SHP77 (cell line): ENCODE measurements at regions not wholly inside any gene's neighbourhood (a gene's known extent, or its start where the extent isn't known, plus 50 kb on each side); places are given as distances from the start of the nearest gene placed in this dataset.

Source experiments
- DNase-seq, 2 experiments: peaks; one replicate each; lab custom pipeline; 2025; lab: John Stamatoyannopoulos, UW

DNA sequence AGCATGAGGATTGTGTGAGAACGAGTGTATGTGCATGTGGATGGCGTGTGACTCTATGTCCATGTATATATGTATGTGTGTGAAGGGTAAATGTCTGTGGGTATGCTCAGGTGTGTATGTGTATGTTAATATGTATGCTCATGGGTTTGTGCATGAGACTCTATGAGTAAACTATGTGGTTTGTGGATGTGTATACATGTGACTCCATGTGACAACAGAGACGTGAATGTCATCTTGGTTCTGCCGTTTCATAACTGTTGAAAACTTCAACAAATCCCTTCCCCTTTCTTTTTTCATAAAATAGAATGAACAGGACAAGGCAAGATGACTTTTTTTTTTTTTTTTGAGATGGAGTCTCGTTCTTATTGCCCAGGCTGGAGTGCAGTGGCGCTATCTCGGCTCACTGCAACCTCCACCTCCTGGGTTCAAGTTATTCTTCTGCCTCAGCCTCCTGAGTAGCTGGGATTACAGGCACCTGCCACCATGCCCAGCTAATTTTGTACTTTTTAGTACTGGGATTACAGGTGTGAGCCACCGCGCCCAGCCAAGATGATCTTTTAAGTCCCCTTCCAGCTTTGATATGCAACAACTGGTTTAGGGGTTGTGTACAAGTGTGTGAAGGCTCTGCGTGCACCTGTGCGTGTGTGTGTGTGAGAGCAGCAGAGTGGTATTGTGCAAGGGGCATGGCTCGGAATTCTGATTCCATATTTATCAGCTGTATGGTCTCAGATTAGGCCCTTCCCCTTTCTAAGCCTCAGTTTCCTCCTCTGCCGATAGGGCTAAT lies 106.3 kb downstream of the EBNA1BP2 start:
- no peak for DNase-seq

DNA sequence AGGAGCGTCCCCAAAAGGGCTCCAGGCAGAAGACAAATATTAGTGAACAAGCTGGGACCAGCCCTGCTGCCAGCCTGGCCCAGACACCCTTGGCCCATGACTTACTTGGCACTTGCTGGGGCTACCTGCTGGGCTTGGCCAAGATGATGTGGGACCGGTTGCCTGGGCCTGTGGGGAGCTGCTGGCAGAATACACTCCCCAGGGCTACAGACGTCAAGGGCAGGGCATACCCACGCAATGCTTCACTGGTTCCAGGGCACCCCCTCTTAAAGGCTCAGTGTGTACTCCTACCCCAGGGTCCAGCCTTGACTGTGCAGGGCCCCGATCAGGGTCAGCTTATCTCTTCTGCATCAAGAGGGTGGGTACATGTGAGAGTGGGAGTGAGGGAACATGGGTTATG lies 106.5 kb upstream of the SLC2A1 start:
- no peak for DNase-seq

DNA sequence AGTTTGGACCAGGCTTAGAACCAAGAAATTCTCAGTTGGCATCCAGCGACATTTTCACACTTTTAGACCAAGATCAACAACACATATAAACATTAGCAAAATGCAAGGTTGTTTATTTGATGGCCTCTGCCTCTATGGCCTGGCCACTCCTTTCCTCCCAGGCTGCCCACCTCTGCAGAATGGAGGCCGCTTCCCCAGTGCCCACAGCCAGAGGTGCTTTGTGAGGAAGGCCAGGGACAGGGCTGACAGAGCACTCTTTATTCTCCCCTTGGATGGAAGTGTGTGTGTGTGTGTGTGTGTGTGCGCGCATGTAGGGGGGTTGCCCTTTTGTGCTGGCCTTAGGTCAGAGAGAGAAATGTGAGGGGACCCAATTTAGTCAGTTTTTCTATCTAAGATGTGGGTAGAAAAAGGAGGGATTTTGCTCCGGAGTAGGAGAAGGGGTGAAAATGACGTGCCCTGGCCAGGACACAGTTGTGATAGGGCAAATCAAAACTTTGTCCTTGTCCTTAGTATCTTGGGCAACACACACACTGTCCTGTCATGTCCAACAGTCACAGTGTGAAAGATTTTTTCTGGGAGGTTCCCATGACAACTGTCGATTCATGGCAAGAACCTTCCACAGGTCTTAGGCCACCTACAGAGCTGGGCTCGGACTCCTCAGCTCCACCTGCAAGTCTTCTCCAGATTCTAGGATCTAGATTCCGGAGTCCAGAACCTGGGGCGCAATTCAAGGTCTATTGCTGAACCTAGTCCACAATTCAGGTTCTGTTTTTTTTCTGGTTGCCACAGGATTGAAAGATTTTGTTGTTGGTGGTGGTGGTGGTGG lies 104.9 kb upstream of the SLC2A1 start:
- no peak for DNase-seq

DNA sequence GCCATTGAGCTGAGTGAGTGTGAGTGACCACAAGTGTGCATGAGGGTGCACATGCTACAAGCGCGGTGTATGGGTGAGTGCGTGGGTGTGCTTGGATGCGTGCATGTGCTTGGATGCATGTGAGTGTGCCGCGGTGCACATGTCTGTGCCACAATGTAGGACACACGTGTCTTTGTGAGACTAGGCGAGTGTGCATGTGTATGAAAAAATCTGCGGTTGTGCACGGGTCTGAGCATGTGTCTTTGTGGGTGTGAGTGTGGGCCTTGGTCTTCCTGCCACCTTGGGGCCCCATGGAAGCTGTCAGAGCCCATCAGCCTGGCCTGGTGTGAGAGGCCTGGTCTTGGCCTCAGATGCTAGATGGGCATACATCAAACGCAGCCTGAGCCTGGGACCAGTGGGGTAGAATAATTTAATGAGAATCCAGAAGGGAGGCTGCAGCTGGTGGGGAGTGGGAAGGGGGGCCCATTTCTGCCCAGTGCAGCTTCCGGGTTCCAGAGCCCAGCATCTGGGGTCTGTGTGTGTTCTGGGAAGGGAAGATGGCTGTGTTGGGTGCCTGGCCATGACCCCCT lies 103.9 kb upstream of the SLC2A1 start:
- no peak for DNase-seq

DNA sequence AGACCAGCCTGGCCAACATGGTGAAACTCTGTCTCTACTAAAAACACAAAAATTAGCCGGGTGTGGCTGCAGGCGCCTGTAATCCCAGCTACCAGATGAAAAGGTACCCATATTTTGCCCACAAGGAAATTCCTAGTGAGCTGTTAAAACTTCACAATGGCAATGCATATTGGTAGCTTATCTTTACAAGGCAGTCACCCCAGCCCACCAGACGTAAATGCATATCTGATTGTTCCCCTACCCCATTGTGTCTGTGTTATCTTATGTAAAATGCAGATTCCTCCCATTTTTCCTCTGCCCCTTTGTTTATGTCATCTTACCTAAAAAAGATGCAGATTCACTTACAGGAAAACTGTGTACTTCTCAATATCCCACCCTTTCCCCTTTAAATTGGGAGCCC lies 103.1 kb upstream of the SLC2A1 start:
- no peak for DNase-seq

DNA sequence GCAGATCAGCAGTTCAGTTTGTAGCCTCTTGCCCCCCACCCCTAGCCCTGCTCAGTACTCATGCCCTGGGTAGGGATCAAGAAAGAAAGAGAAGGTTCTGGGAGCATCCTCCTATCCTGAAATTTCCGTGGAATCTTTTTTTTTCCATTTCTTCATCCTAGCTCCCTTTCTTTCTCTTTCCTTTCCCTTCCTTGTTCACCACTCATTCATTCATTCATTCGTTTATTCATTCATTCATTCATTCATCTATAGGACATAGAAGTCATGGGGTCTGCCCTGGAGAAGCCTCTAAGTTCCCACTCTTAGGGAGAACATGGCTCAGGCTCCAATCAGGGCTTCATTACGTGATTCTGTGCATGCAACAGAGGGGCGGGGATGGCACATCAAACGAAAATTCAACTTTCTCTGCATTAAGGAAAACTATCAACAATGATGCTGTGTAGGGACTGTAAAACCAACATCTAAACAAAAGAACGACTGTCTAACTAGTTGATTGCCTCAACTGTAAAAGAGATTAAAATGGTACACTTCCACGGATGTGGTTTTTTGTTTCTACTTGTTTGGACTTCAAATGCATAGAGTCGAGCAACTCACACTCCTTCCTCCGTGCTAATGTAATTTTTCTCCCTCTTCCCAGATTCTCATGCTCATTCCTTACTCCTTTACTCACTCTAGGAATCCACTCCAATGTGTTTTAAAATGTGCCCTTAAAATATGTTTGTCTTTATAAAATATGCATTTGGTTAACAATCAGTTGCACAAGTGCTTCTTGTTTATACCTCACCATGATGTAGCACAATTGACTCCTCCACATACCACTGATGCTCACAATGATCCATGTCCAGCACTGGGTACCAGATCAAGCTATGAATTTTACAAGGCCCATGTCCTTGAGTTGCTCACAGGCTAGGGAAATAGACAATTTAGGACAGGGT lies 101.2 kb upstream of the SLC2A1 start:
- DNase-seq, result no peak

DNA sequence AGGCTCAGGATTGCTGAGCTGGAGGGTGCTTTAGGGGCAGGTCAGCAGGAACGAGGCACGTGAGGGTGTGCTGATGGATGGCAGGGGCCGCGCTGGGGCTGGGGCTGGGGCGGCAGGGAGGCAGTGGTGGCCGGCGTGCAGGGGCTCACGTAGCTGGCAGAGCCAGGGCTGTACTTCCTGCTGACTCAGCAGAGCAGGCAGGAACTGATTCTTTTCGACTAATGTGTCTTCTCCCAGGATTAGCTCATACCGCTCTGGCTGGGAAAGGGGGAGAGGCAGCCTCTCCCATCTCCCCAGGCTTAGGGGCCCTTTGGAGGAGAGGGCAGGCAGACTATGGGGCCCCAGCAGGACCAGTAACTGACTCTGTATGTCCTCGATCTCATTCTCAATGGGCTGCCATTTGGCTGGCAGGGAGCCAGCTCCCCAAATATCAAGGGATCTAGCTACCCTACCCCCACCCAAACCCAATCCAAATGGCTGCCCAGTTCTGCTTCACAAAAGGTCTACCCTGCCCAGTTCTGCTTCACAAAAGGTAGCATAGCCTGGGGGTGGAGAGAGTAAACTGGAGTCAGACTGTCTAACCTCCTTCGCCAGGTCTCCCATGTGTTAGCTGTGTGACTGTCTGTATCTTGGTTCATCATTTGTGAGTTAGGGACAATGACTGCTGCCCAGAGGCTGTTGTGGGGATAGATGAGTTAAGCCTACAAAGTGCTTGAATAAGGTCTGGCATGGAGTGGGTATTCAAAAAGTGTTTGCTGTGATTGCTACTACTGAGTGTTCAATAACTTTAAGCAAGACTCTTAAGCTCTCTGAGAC lies 100.1 kb upstream of the SLC2A1 start:
- DNase-seq, result no peak

DNA sequence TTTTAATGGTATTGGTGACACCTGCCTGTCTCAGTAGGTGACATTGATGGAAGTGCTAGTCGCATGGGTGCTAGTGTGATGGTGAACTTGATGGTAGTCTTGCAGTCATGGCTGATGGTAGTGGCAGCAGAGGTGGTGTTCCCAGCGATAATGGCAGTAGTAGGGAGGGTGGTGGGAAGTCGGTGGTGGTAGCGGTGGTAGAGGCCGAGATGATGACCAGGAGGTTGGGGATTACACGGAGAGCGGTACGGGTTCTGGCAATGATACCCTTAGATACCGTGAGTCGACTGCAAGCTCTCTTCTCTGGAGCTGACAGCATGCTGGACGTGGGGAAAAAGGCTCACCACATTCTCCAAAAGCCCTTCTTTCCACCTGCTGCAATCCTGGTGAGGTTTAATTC lies 99.4 kb upstream of the SLC2A1 start:
- DNase-seq, result no peak

DNA sequence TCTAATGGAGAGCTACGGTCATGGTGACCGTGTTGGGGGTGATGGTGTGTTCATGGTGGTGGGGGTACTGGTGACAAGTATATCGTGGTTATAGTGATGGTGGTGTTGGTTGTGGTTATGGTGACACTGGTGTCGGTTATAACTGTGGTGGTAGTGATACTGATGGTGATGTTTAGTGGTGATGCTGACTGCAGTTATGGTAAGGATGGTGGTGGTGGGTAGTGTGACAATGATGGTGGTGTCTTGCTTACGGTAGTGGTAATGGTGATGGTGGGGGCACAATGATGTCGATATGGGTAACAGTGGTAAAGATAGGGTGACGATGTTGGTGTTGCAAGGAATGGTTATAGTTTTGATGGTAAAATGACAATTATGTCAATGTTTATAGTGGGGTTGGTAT lies 98.9 kb upstream of the SLC2A1 start:
- DNase-seq, result no peak

DNA sequence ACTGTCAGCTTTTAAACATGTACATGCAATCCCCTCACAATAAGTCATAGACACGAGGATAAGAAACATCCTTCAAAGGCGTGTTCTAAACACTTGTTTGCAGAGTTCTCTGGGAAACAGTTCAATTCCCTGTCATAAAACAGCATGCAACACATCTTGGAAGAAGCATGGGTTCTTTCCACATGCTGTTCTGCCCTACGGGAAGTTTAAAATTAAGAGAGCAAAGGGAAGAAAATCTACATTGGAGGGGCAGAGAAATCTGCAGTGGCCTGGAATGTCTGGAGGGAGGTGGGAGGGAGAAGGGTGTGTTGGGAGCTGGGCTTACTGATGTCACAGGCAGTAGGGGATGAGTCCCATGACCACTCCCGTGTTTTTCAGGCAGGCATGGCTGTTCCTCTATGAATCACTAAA lies 98.3 kb upstream of the SLC2A1 start:
- DNase-seq, result no peak

DNA sequence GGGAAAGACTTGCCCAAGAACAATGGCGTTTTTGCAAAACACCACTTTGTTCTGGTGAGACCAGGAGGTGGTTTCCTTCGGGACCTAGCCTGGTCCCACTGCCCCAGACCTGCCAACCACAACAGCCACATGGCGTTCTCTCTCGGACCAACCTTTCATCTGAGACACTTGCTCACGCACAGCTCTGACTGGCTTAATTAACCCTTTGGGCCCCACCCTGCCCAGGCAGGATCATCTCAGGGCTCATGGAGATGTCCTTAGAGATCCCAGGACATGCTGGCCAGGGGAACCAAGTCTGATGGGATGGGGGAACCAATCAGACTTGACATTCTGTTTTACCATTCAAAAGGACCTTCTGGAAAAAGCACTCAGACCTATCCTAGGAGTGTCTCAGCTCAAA lies 97.8 kb upstream of the SLC2A1 start:
- DNase-seq, result no peak

DNA sequence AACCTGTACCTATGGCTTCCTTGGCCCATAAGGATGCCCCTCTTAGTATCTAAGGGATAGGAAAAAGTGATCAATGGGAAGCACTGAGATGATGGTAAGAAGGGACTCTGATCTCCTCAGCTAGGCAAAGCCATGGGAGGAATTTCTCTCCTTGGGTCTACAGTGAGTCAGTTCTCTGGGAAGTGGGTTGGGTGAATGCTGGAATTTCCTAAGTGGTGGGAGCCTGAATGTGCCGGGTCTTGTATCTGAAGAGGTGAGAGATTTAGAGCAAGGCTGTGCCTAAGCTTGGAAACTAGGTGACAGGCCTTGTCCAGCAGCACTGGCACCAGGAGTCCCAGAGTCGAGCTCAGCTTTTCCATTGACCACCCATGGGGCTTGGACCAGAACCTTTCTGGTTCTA lies 96.3 kb upstream of the SLC2A1 start:
- no peak for DNase-seq

DNA sequence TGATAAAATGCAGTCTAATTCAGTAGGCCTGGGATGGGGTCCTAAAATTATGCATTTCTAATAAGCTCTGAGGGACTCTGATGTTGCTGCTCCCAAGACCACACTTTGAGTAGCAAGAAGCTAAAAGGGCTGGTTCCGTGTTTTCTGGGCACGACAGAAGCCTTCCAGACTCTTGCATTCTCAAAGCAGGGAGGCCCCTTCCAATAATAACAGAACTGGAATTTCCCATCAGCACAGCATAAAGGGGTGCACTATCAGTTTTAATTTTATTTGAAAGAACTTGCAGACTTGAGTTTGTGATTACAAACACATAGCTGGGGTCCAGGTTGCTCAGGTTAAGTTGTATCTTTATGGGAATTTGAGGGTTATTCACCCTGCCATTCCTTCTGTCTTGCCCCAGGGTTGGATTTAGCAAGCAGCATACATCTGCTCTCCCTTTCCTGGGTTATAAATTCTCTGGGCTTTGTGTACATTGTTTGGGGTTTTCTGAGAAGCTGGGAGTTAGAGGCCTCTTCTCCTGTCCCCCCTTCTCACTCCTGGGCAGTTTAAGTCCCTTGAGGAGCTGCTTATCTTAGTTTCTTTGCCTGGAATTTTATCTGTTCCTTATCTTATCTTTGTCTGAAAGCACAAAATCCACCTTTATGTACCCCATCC lies 94.2 kb upstream of the SLC2A1 start:
- DNase-seq, result no peak

DNA sequence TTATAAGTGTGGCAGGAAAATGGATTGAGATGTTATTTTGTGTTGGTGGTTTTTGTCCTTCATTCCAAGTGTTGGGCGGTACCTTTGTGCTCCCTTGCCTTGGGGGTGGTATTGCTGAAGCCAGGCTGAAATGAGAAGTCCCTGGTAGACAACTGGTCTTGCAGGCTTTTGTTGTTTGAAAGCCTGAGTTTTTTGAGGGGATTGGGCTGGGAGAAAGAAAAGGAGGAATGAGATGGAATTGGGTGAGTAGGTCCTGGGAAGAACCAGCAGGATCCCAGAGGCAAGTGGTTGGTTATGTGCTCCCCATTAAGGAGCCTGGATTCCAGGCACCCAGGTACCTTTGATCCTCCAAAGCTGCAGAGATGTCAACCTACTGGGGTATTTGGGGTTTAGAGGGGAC lies 93.7 kb upstream of the SLC2A1 start:
- no peak for DNase-seq

DNA sequence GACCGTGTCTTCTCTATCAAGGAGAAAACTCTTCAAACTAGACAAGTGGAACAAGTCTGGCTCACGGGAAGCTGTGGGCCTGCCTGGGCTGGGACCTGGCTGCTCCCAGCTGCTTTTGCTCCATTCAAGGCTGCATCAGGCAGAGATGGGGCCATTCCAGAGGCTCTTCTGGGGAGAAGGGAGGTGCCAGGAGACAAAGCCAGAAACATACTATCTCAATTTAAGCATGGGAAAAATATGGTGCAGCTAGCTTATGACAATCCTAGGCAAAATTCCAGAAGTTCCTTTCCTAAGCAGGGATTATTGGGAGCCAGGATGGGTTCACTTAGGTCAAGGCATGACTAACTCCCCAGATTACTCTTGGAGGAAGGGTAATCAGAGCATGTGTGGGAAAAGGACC lies 90.8 kb upstream of the SLC2A1 start:
- DNase-seq, result no peak

DNA sequence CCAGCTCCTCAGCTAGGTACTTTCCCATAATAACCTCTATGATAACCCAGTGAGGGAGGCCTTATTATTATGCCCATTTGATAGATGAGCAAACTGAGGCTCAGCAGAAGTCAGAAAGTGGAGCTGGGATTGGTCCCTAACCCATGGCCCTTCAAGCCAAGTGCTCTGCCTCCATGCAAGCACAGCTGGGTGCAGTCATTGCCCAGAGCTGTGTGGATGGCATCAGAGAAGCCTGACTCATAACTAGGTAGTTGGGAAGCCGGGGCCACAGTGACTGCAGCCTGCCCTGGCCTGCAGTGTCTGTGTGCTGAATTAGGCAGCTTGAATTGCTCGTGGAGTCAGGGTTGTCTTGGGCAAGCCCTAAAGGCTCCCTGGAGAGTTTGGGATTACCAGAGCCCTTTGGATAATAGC lies 89.9 kb upstream of the SLC2A1 start:
- DNase-seq, result no peak

DNA sequence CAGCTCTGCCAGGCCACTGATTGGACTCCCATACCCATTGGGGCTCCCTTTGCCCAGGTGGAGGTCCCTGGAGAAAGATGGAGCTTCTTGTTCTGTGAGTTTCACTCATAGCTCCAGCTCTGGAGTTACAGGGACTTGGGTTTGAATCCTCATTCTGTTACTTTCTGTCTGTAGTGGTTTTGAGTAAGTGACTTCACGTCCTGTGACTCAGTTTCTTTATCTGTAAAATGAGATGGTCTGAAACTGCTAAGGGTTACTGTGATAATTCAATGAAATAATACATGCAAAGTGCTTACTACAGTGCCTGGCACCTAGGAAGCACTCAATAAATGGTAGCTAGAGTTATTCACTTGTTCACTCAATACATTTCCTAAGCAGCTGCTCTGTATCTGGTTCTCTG lies 88.5 kb upstream of the SLC2A1 start:
- no peak for DNase-seq

DNA sequence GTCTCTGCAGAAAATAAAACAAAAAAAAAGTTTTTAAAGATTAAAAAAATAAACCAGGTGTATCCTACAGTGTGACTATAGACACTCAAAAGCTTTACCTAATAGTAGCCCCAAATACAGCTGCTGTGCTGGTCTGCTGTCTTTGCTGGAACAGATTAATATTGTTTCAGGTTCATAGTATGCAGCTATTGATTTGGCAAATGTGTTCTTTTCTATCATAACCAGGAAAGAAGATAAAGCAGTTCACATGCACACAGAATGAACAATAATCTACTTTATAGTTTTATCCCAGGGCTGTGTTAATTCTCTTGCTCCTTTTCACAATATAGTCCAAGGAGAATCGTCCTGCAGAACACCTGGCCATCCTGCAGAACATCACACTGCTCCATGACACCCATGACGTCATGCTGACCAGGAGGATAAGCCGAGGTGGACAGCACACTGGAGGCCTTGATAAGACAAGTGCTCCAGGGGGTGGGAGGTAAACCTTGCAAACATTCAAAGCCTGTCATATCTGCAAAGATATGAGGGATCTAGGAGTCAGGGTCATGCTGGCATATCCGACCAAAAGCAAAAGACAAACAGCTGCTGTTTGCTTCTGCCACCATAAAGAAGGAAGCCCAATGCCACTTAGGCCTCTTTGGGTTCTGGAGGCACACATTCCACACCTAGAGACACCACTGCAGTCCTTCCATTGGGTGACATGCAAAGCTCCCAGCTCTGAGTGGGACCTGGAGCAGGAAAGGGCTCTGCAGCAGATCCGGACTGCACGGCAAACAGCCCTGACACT lies 86.1 kb upstream of the SLC2A1 start:
- no peak for DNase-seq

DNA sequence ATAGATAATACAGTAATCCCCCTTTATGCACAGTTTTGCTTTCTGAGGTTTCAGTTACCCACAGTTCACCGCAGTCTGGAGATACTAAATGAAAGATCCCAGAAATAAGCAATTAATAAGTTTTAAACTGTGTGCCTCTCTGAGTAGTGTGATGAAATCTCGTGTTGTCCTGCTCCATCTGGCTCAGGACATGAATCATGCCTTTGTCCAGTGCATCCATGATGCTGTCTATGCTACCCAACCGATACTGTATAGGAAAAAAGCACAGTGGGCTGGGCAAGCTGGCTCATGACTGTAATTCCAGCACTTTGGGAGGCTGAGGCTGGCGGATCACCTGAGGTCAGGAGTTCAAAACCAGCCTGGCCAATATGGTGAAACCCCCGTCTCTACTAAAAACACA lies 85.0 kb upstream of the SLC2A1 start:
- no peak for DNase-seq
